Fibroblast of lung (primary cell): ENCODE measurements at regions not wholly inside any gene's neighbourhood (a gene's known extent, or its start where the extent isn't known, plus 50 kb on each side); places are given as distances from the start of the nearest gene placed in this dataset.

Source experiments
- DNase-seq, 2 donors: peaks; one replicate each; pipeline versions ENCODE4 v3.0.0 to v3.0.0-alpha.2; 2010; ENCODE audit warnings: low read depth in 2 of 2
- H2AFZ ChIP-seq: 2 replicates; pipeline ENCODE4 v1.5.1; 2012; ENCODE audit warnings: low read length, control low read depth, inconsistent platforms
- H3K27ac ChIP-seq: 2 replicates; pipeline ENCODE4 v1.5.1; 2011; ENCODE audit warnings: low read length, control low read depth; ENCODE audit not compliant: insufficient read depth
- H3K27me3 ChIP-seq: 2 replicates; pipeline ENCODE4 v1.5.1; 2011; ENCODE audit warnings: mild to moderate bottlenecking, low read length; ENCODE audit not compliant: control insufficient read depth, insufficient read depth
- H3K36me3 ChIP-seq: 2 replicates; pipeline ENCODE4 v1.5.1; 2011; ENCODE audit warnings: low read length; ENCODE audit not compliant: control insufficient read depth, insufficient read depth
- H3K4me1 ChIP-seq: 2 replicates; pipeline ENCODE4 v1.5.1; 2011; ENCODE audit warnings: low read length; ENCODE audit not compliant: control insufficient read depth, insufficient read depth; ENCODE audit errors: extremely low read depth
- H3K4me2 ChIP-seq: 2 replicates; pipeline ENCODE4 v1.5.1; 2011; ENCODE audit warnings: low read length, control low read depth; ENCODE audit not compliant: insufficient read depth; ENCODE audit errors: extremely low read depth
- H3K4me3 ChIP-seq, 4 experiments: fragments of 200-600 bp in 1 of 4; sonication (generic) in 1 of 4; replicated peaks in 1 of 4; 2 replicates each; pipeline ENCODE4 v1.5.1; 2011 to 2016; ENCODE audit warnings: low read length in 4 of 4, low read depth in 3 of 4, mild to moderate bottlenecking in 3 of 4, control low read depth in 2 of 4, inconsistent platforms in 1 of 4, mixed read lengths in 1 of 4; ENCODE audit not compliant: insufficient read depth in 1 of 4; ENCODE audit errors: control extremely low read depth in 1 of 4
- H3K79me2 ChIP-seq: 2 replicates; pipeline ENCODE4 v1.5.1; 2012; ENCODE audit warnings: mild to moderate bottlenecking, low read length, inconsistent platforms; ENCODE audit not compliant: control insufficient read depth, insufficient read depth
- H3K9ac ChIP-seq: 2 replicates; pipeline ENCODE4 v1.5.1; 2011; ENCODE audit warnings: mild to moderate bottlenecking, low read length, control low read depth; ENCODE audit not compliant: insufficient read depth
- H3K9me3 ChIP-seq: 2 replicates; pipeline ENCODE4 v1.5.1; 2012; ENCODE audit warnings: low read depth, low read length; ENCODE audit not compliant: control insufficient read depth, insufficient read depth
- H4K20me1 ChIP-seq: 2 replicates; pipeline ENCODE4 v1.5.1; 2011; ENCODE audit warnings: low read length; ENCODE audit not compliant: control insufficient read depth, insufficient read depth; ENCODE audit errors: extremely low read depth
- EZH2 ChIP-seq: IDR thresholded peaks from 2 replicates; pipeline ENCODE4 v1.5.1; 2012; ENCODE audit warnings: low read length, control low read depth, mild to moderate bottlenecking; ENCODE audit errors: missing control alignments
- TF ChIP-seq, protein P1 (sequence below), 2 donors: IDR thresholded peaks in 1 of 2; conservative IDR thresholded peaks in 1 of 2; 1 replicate in 1 of 2; 2 replicates in 1 of 2; pipeline ENCODE4 v1.5.1; 2011 to 2012; ENCODE audit warnings: low read length in 2 of 2, control low read depth in 1 of 2, inconsistent platforms in 1 of 2, low read depth in 1 of 2, mild to moderate bottlenecking in 1 of 2

DNA sequence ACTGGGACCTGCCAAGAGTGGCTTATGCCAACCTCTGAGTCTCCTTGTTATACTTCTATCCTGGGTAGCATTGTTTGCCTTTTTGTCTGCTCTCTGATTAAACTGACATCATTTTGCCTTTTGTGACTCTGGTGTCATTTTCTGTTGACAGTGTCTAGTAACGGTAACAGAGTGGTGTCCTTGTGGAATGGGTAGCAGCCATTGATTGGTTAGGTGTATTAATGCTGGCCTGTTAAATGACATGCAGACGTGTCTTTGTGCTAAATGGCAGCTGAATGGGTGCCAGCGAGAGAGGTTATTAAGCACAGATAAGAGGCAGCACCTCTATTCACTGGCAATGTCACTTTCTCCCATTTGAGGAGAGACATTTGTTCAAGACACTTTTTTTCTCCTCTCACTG is 1289.4 kb downstream of the PCDH9 start:
- Histone ChIP-seq H3K4me2 (no peak overlapping the region), H3K9ac (no peak overlapping the region), H3K27me3 (no peaks in the 10 kb centered on the region), H4K20me1 (no peaks in the 10 kb centered on the region), H3K79me2 (no peaks in the 10 kb centered on the region), H3K27ac (no peak overlapping the region), H3K4me1 (no peaks in the 10 kb centered on the region), H3K4me3 (no peak overlapping the region), H3K9me3 (no peaks in the 10 kb centered on the region), H3K36me3 (no peaks in the 10 kb centered on the region), H2AFZ (no peak overlapping the region)
- no peak for DNase-seq
- TF ChIP-seq EZH2 = no peak
- TF ChIP-seq, protein P1, sequence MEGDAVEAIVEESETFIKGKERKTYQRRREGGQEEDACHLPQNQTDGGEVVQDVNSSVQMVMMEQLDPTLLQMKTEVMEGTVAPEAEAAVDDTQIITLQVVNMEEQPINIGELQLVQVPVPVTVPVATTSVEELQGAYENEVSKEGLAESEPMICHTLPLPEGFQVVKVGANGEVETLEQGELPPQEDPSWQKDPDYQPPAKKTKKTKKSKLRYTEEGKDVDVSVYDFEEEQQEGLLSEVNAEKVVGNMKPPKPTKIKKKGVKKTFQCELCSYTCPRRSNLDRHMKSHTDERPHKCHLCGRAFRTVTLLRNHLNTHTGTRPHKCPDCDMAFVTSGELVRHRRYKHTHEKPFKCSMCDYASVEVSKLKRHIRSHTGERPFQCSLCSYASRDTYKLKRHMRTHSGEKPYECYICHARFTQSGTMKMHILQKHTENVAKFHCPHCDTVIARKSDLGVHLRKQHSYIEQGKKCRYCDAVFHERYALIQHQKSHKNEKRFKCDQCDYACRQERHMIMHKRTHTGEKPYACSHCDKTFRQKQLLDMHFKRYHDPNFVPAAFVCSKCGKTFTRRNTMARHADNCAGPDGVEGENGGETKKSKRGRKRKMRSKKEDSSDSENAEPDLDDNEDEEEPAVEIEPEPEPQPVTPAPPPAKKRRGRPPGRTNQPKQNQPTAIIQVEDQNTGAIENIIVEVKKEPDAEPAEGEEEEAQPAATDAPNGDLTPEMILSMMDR (conservative IDR thresholded peaks at IDR 0.05 in 1 of 2, IDR thresholded peaks at IDR 0.05 in 1 of 2; ENCODE audit: low read depth in 1 of 2, low read length in 2 of 2) = no peak

DNA sequence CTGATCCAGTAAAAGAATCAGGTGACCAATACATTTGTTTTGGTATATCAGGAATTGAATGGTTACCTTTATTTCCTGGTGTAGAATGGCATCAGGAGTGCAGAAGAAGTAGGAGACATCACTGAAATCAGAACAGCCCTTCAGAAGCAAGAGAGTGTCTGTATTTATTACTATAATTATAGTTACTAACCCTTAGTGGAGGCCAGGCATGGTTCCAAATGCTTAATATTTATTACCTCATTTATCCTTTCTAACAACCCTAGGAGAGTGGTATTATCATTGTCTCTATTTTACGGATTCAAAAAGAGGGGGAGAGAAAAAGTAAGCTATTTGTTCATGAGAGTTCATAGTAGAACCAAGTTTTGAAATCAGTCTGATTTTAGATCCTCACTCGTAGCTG is 1292.9 kb downstream of the PCDH9 start:
- no peaks in the 10 kb centered on the region for H4K20me1 ChIP-seq
- no peaks in the 10 kb centered on the region for H3K4me1 ChIP-seq
- H3K4me3 ChIP-seq = no peak overlapping the region
- TF ChIP-seq, protein P1 (conservative IDR thresholded peaks at IDR 0.05 in 1 of 2, IDR thresholded peaks at IDR 0.05 in 1 of 2; ENCODE audit: low read depth in 1 of 2, low read length in 2 of 2) = no peak
- TF ChIP-seq EZH2 = no peak
- no peaks in the 10 kb centered on the region for H3K36me3 ChIP-seq
- no peaks in the 10 kb centered on the region for H3K79me2 ChIP-seq
- no peak overlapping the region for H3K27ac ChIP-seq
- DNase-seq = no peak
- no peaks in the 10 kb centered on the region for H3K27me3 ChIP-seq
- no peaks in the 10 kb centered on the region for H3K9me3 ChIP-seq
- H3K9ac ChIP-seq = no peak overlapping the region
- H3K4me2 ChIP-seq = no peak overlapping the region
- H2AFZ ChIP-seq = no peak overlapping the region

DNA sequence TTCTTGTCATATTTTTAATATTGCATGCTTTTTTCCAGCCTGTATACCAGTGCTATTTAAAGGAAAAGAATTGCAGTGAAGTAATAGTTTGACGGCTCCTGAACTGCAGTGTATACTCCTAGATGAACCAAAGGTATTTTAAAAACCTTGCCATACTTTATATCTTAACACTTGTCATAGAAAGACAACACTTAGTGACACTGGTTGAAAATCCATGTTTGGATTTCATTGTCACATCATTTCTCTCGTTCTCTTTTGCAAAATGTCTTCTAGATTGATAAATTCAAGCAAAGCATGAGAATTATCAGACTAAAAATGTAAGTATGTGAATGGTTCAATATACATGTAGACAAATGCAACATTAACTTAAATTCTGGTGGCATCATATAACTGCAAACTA is 1293.9 kb downstream of the PCDH9 start:
- no peaks in the 10 kb centered on the region for H3K36me3 ChIP-seq
- H3K9ac ChIP-seq = no peak overlapping the region
- no peaks in the 10 kb centered on the region for H3K4me1 ChIP-seq
- no peak overlapping the region for H3K4me3 ChIP-seq
- no peak for DNase-seq
- H3K27me3 ChIP-seq = no peaks in the 10 kb centered on the region
- H2AFZ ChIP-seq = no peak overlapping the region
- no peaks in the 10 kb centered on the region for H4K20me1 ChIP-seq
- TF ChIP-seq EZH2 = no peak
- TF ChIP-seq, protein P1 (conservative IDR thresholded peaks at IDR 0.05 in 1 of 2, IDR thresholded peaks at IDR 0.05 in 1 of 2; ENCODE audit: low read depth in 1 of 2, low read length in 2 of 2) = no peak
- H3K27ac ChIP-seq = no peak overlapping the region
- no peak overlapping the region for H3K4me2 ChIP-seq
- H3K79me2 ChIP-seq = no peaks in the 10 kb centered on the region
- no peaks in the 10 kb centered on the region for H3K9me3 ChIP-seq
